ENCODE measurements at regions not wholly inside any gene's neighbourhood (a gene's known extent, or its start where the extent isn't known, plus 50 kb on each side); places are given as distances from the start of the nearest gene placed in this dataset.

DNA sequence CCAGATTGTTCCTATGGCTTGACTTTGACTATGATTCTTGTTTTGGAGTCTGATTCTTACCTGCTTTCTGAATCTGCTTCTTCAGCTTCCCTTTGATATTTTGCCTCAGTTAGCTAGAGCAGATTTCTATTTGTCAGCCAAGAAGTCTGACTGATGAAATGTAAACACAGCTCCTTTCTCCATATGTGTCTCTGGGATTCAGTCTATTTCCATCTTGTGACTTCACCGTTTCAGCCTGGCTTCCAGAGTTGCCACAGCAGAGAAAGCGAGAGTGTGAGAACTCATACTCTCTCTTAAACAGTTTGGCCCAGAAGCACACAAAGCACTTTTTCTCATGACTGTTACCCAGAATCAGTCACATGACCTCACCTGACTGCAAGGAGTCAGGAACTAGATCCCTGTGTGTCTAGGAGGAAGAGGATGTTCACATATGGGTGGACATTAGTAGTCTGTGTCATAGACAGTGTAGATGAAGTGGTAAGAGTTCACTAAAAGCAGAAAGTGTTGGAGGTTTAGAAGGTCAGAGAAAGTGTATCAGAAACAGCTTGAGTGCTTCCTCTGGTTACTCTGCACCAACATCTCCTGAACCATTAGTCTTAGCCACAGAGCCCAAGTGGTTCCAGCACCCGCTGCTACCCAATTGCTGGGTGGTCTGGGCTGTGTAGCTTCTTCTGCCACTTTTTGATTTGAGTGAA lies 103.4 kb upstream of the CDK6 start:
- H3K9ac ChIP-seq (ENCODE audit: insufficient read length, low read depth), result no peak overlapping the region
- H3K36me3 ChIP-seq (ENCODE audit: insufficient read depth, insufficient read length, low read length), result no peaks in the 10 kb centered on the region
- TF ChIP-seq ZNF274 (IDR thresholded peaks at IDR 0.05; ENCODE audit: low read depth, low read length), result peak; percentile 82
- TF ChIP-seq SUZ12 (IDR thresholded peaks at IDR 0.05; ENCODE audit: extremely low read depth, insufficient read depth, insufficient read length), result no peak
- H3K9me3 ChIP-seq (ENCODE audit: insufficient read depth, low read length), result peaks cover 22% of the 10 kb centered on the region
- H3K4me1 ChIP-seq (ENCODE audit: insufficient read depth, insufficient read length), result no peaks in the 10 kb centered on the region
- H3K4me3 ChIP-seq (ENCODE audit: insufficient read length, low read depth), result no peak overlapping the region
- DNase-seq (ENCODE audit: low read depth, low spot score), result no peak
- no peaks in the 10 kb centered on the region for H3K27me3 ChIP-seq (ENCODE audit: insufficient read depth, insufficient read length)

DNA sequence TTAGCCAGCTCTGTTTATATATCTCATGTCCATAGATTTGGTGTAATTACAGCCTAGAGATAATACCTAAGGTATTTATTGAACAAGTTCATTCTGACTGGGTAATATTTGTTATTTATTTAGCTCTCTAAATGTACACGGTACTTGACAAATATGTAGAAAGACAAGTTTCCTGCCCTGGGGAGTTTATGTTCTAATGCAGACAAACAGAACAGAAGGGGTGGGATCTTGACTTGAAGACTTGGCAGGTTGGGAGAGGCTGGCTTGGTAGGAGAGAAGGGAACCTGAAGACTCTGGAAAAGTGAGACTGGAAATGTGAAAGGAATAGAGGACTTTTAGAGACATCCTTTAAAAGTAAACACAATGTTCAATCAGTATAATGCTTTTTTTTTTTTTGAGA lies 97.7 kb upstream of the CDK6 start:
- Histone ChIP-seq H3K9ac (ENCODE audit: insufficient read length, low read depth) (no peak overlapping the region), H3K4me1 (ENCODE audit: insufficient read depth, insufficient read length) (no peaks in the 10 kb centered on the region), H3K9me3 (ENCODE audit: insufficient read depth, low read length) (0 out of 2 replicates have a peak, but pooled peaks cover 5% of the 10 kb centered on the region), H3K4me3 (ENCODE audit: insufficient read length, low read depth) (no peak overlapping the region), H3K36me3 (ENCODE audit: insufficient read depth, insufficient read length, low read length) (no peaks in the 10 kb centered on the region), H3K27me3 (ENCODE audit: insufficient read depth, insufficient read length) (no peaks in the 10 kb centered on the region)
- no peak for DNase-seq (ENCODE audit: low read depth, low spot score)
- TF ChIP-seq ZNF274 (IDR thresholded peaks at IDR 0.05; ENCODE audit: low read depth, low read length), result no peak

DNA sequence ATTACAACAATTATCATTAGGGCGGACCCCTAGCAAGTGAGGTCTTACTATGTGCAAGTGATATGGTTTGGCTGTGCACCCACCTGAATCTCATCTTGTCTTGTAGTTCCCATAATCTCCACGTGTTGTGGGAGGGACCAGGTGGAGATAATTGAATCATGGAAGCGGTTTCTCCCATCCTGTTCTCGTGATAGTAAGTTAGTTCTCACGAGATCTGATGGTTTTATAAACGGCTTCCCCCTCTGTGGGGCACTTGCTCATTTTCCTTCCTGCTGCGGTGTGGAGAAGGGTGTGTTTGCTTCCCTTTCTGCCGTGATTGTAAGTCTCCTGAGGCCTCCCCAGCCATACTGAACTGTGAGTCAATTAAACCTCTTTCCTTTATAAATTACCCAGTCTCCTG lies 96.1 kb upstream of the CDK6 start:
- DNase-seq (ENCODE audit: low read depth, low spot score), result no peak
- Histone ChIP-seq H3K36me3 (ENCODE audit: insufficient read depth, insufficient read length, low read length) (no peaks in the 10 kb centered on the region), H3K4me3 (ENCODE audit: insufficient read length, low read depth) (no peak overlapping the region), H3K4me1 (ENCODE audit: insufficient read depth, insufficient read length) (no peaks in the 10 kb centered on the region), H3K27me3 (ENCODE audit: insufficient read depth, insufficient read length) (no peaks in the 10 kb centered on the region), H3K9me3 (ENCODE audit: insufficient read depth, low read length) (0 out of 2 replicates have a peak, but pooled peaks cover 5% of the 10 kb centered on the region), H3K9ac (ENCODE audit: insufficient read length, low read depth) (no peak overlapping the region)
- TF ChIP-seq ZNF274 (IDR thresholded peaks at IDR 0.05; ENCODE audit: low read depth, low read length), result no peak
- no peak for TF ChIP-seq SUZ12 (IDR thresholded peaks at IDR 0.05; ENCODE audit: extremely low read depth, insufficient read depth, insufficient read length)
- no peak for TF ChIP-seq YY1 (IDR thresholded peaks at IDR 0.05; ENCODE audit: insufficient read depth, insufficient read length)

DNA sequence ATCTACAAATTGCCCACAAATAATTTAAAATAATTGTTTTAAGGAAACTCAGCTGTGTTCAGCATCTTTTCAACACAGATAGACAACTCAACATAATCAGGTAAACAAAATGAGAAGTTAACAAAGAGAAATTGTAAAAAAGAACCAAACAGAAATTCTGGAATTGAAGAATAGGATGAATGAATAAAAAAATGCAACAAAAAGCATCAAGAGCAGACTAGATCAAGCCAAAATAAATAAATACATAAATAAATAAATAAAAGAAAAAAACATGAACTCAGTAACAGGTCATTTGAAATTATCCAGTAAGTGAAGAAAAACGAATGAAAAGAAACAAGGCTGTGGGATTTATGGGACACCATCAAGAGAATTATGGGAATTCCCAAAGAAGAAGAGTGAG lies 94.0 kb upstream of the CDK6 start:
- H3K36me3 ChIP-seq (ENCODE audit: insufficient read depth, insufficient read length, low read length), result no peaks in the 10 kb centered on the region

DNA sequence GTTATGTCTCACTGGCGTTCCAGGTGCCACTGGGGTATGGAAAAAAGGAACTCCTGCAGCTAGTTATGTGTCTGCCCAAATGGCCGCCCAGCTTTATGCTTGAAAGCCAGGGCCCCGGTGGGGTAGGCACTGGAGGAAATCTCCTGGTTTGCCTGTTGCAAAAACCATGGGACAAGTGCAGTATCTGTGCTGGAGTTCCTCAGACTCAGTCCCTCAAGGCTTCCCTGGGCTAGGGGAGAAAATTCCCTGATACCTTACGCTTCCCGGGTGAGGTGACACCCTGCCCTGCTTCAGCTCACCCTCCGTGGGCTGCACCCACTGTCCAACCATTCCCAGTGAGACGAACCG lies 90.3 kb upstream of the CDK6 start:
- Histone ChIP-seq H3K36me3 (ENCODE audit: insufficient read depth, insufficient read length, low read length) (no peaks in the 10 kb centered on the region), H3K4me1 (ENCODE audit: insufficient read depth, insufficient read length) (peaks cover 4% of the 10 kb centered on the region), H3K9me3 (ENCODE audit: insufficient read depth, low read length) (0 out of 2 replicates have a peak, but pooled peaks cover 5% of the 10 kb centered on the region), H3K4me3 (ENCODE audit: insufficient read length, low read depth) (no peak overlapping the region), H3K9ac (ENCODE audit: insufficient read length, low read depth) (peak overlapping the region; percentile 8), H3K27me3 (ENCODE audit: insufficient read depth, insufficient read length) (no peaks in the 10 kb centered on the region)
- DNase-seq (ENCODE audit: low read depth, low spot score), result no peak
- no peak for TF ChIP-seq YY1 (IDR thresholded peaks at IDR 0.05; ENCODE audit: insufficient read depth, insufficient read length)
- no peak for TF ChIP-seq ZNF274 (IDR thresholded peaks at IDR 0.05; ENCODE audit: low read depth, low read length)
- no peak for TF ChIP-seq SUZ12 (IDR thresholded peaks at IDR 0.05; ENCODE audit: extremely low read depth, insufficient read depth, insufficient read length)

More for the DNA sequence above, 94.0 kb upstream of the CDK6 start:
- Histone ChIP-seq H3K9ac (ENCODE audit: insufficient read length, low read depth) (no peak overlapping the region), H3K27me3 (ENCODE audit: insufficient read depth, insufficient read length) (no peaks in the 10 kb centered on the region), H3K4me3 (ENCODE audit: insufficient read length, low read depth) (no peak overlapping the region), H3K9me3 (ENCODE audit: insufficient read depth, low read length) (0 out of 2 replicates have a peak, but pooled peaks cover 5% of the 10 kb centered on the region), H3K4me1 (ENCODE audit: insufficient read depth, insufficient read length) (peaks cover 4% of the 10 kb centered on the region)
- no peak for DNase-seq (ENCODE audit: low read depth, low spot score)
- TF ChIP-seq YY1 (IDR thresholded peaks at IDR 0.05; ENCODE audit: insufficient read depth, insufficient read length) (no peak), SUZ12 (IDR thresholded peaks at IDR 0.05; ENCODE audit: extremely low read depth, insufficient read depth, insufficient read length) (no peak), ZNF274 (IDR thresholded peaks at IDR 0.05; ENCODE audit: low read depth, low read length) (no peak)

DNA sequence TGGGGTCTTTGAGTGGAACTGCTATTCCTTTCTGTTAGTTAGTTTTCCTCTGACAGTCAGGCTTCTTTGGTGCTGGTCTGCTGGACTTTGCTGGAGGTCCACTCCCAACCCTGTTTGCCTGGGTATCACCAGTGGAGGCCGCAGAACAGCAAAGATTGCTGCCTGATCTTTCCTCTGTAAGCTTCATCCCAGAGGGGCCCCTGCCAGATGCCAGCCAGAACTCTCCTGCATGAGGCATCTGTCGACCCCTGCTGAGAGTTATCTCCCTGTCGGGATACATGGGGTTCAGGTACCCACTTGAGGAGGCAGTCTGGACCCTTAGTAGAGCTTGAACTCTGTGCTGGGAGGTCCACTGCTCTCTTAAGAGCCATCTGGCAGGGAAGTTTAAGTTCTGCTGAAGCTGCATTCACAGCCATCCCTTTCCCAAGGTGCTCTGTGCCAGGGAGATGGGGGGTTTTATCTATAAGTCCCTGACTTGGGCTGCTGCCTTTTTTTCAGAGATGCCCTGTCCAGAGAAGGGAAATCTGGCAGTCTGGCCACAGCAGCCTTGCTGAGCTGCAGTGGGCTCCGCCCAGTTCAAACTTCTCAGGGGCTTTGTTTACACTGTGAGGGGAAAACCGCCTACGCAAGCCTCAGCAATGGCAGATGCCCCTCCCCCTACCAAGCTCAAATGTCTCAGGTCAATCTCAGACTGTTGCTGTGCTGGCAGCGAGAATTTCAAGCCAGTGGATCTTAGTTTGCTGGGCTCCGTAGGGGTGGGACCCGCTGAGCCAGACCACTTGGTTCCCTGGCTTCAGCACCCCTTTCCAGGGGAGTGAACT lies 89.7 kb upstream of the CDK6 start:
- Histone ChIP-seq H3K4me1 (ENCODE audit: insufficient read depth, insufficient read length) (peaks cover 4% of the 10 kb centered on the region), H3K27me3 (ENCODE audit: insufficient read depth, insufficient read length) (no peaks in the 10 kb centered on the region), H3K36me3 (ENCODE audit: insufficient read depth, insufficient read length, low read length) (no peaks in the 10 kb centered on the region), H3K9me3 (ENCODE audit: insufficient read depth, low read length) (0 out of 2 replicates have a peak, but pooled peaks cover 5% of the 10 kb centered on the region), H3K4me3 (ENCODE audit: insufficient read length, low read depth) (no peak overlapping the region), H3K9ac (ENCODE audit: insufficient read length, low read depth) (peak overlapping the region; percentile 8)
- DNase-seq (ENCODE audit: low read depth, low spot score), result peak; percentile 47
- TF ChIP-seq YY1 (IDR thresholded peaks at IDR 0.05; ENCODE audit: insufficient read depth, insufficient read length) (no peak), SUZ12 (IDR thresholded peaks at IDR 0.05; ENCODE audit: extremely low read depth, insufficient read depth, insufficient read length) (no peak), ZNF274 (IDR thresholded peaks at IDR 0.05; ENCODE audit: low read depth, low read length) (no peak)

DNA sequence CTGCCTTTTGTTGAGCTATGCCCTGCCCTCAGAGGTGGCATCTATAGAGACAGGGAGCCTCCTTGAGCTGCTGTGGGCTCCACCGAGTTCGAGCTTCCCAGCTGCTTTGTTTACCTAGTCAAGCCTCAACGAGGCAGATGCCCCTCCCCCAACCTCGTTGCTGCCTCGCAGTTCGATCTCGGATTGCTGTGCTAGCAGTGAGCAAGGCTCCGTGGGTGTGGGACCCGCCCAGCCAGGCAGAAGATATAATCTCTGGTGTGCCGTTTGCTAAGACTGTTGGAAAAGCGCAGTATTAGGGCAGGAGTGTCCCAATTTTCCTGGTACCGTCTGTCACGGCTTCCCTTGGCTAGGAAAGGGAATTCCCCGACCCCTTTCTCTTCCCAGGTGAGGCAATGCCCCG lies 88.4 kb upstream of the CDK6 start:
- Histone ChIP-seq H3K9me3 (ENCODE audit: insufficient read depth, low read length) (no peaks in the 10 kb centered on the region), H3K4me3 (ENCODE audit: insufficient read length, low read depth) (no peak overlapping the region), H3K4me1 (ENCODE audit: insufficient read depth, insufficient read length) (peaks cover 4% of the 10 kb centered on the region), H3K27me3 (ENCODE audit: insufficient read depth, insufficient read length) (no peaks in the 10 kb centered on the region), H3K36me3 (ENCODE audit: insufficient read depth, insufficient read length, low read length) (no peaks in the 10 kb centered on the region), H3K9ac (ENCODE audit: insufficient read length, low read depth) (no peak overlapping the region)
- no peak for DNase-seq (ENCODE audit: low read depth, low spot score)
- TF ChIP-seq ZNF274 (IDR thresholded peaks at IDR 0.05; ENCODE audit: low read depth, low read length), result no peak
- TF ChIP-seq SUZ12 (IDR thresholded peaks at IDR 0.05; ENCODE audit: extremely low read depth, insufficient read depth, insufficient read length), result no peak
- TF ChIP-seq YY1 (IDR thresholded peaks at IDR 0.05; ENCODE audit: insufficient read depth, insufficient read length), result no peak
